ENCODE measurements at regions not wholly inside any gene's neighbourhood (a gene's known extent, or its start where the extent isn't known, plus 50 kb on each side); places are given as distances from the start of the nearest gene placed in this dataset.

DNA sequence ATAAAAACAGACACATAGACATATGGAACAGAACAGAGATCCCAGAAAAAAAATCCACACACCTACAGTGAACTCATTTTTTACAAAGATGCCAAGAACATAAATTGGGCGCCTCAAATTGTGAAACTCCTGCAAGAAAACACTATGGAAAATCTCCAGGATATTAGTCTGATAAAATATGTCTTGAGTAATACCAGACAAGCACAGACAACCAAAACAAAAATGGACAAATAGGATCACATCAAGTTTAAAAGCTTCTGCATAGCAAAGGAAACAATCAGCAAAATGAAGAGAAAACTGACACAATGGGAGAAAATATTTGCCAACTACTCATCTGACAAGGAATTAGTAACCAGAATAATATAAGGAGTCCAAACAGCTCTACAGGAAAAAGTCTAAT, 337.3 kb upstream of the DIPK2B start:
- TF ChIP-seq CTCF (IDR thresholded peaks at IDR 0.05) (no peak), POLR2AphosphoS5 (IDR thresholded peaks at IDR 0.05) (no peak)
